MCF 10A (cell line): ENCODE measurements at regions not wholly inside any gene's neighbourhood (a gene's known extent, or its start where the extent isn't known, plus 50 kb on each side); places are given as distances from the start of the nearest gene placed in this dataset.
A peak's percentile ranks its signal among the peaks of the same experiment; 100 is the strongest.

ENCODE experiments used
- BruUV-seq: library from RNA; stranded (reverse); fragments of 400-500 nt; replicated peaks from 2 replicates; lab custom pipeline; 2021; lab: Mats Ljungman, UMichigan
- CTCF ChIA-PET: fragments of 300-600 bp; sonication (Branson Sonifier 250); formaldehyde crosslinking; extraction: SDS; loops from one replicate; lab custom pipeline; 2021; ENCODE audit warnings: antibody characterized with exemption, inconsistent platforms; lab: Yijun Ruan, JAX
- POLR2A ChIA-PET: fragments of 300-600, 350-650 bp; sonication (Branson Sonifier 250); formaldehyde crosslinking; extraction: SDS; loops from one replicate; lab custom pipeline; 2020; ENCODE audit warnings: antibody characterized with exemption, inconsistent platforms; lab: Yijun Ruan, JAX
- DNase-seq: peaks from one replicate; pipeline ENCODE4 v3.0.0-alpha.2; 2018; ENCODE audit not compliant: unreplicated experiment
- H3K27ac Mint-ChIP-seq: one replicate; pipeline ENCODE4 v1.8.0; 2022; ENCODE audit warnings: mild to moderate bottlenecking, low read depth, mixed read lengths; ENCODE audit not compliant: unreplicated experiment
- H3K27me3 Mint-ChIP-seq: one replicate; pipeline ENCODE4 v1.8.0; 2022; ENCODE audit warnings: mixed read lengths; ENCODE audit not compliant: insufficient read depth, unreplicated experiment
- H3K36me3 Mint-ChIP-seq: one replicate; pipeline ENCODE4 v1.8.0; 2022; ENCODE audit warnings: mild to moderate bottlenecking, moderate library complexity, mixed read lengths; ENCODE audit not compliant: insufficient read depth, unreplicated experiment
- H3K4me1 Mint-ChIP-seq: one replicate; pipeline ENCODE4 v1.8.0; 2022; ENCODE audit warnings: mixed read lengths; ENCODE audit not compliant: insufficient read depth, unreplicated experiment
- H3K4me3 Mint-ChIP-seq: one replicate; pipeline ENCODE4 v1.8.0; 2022; ENCODE audit warnings: mild to moderate bottlenecking, moderate library complexity, mixed read lengths; ENCODE audit not compliant: unreplicated experiment
- H3K9me3 Mint-ChIP-seq: one replicate; pipeline ENCODE4 v1.8.0; 2022; ENCODE audit warnings: mixed read lengths; ENCODE audit not compliant: unreplicated experiment
- CTCF ChIP-seq: fragments of 200-600 bp; IDR thresholded peaks from one replicate; pipeline ENCODE4 v1.8.0; 2022; ENCODE audit warnings: antibody characterized with exemption, mild to moderate bottlenecking; ENCODE audit not compliant: unreplicated experiment
- intact Hi-C: fragments of 100-400 bp; cut with micrococcal nuclease; formaldehyde crosslinking; loops from 2 replicates; pipeline ENCODE4 v1.14.1; 2022

GRCh38 chr12:69026336-69026735, 93.4 kb upstream of the CPM start:
- intact Hi-C loops: no loop called here
- H3K27me3 Mint-ChIP-seq: no peaks in the 10 kb centered on the region
- no peak for TF ChIP-seq CTCF
- H3K4me3 Mint-ChIP-seq: no peak overlapping the region
- BruUV-seq: no TSS peak
- peaks cover 36% of the 10 kb centered on the region for H3K4me1 Mint-ChIP-seq
- H3K9me3 Mint-ChIP-seq: no peaks in the 10 kb centered on the region
- peak overlapping the region; percentile 29 for H3K27ac Mint-ChIP-seq
- ChIA-PET CTCF (no interaction called here), POLR2A (interaction anchor here (1.0 kb wide), 1 partner anchor 9 kb away, joined by 4 read pairs; no protein-coding TSS in a partner anchor)
- peaks cover 6% of the 10 kb centered on the region for H3K36me3 Mint-ChIP-seq
- no peak for DNase-seq

DNA sequence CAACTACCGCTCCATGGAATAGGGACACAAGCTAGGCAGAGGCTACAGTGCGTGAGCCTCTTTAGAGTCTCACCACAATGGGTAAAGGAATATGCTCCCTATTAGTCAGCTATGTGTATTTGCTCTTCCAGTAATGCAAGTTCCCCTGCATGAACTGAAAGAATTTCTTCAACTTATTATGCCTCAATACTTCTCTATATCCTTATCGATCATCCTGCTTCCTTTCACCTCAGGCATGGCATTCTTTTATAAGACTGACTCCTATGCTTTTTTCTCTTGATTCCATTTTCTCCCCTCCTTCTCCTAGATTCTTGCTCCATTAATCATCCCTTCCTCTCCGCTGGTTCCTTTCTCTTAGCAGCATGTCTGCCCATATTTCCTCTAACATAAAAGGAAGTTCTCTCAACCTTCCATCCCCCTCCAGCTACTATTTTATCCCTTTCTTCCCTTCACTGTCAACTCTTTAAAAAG, 94.5 kb upstream of the CPM start:
- no peak for DNase-seq
- peaks cover 6% of the 10 kb centered on the region for H3K36me3 Mint-ChIP-seq
- no TSS peak for BruUV-seq
- CTCF ChIA-PET: interaction anchor here (0.6 kb wide), 2 partner anchors 60 to 147 kb away, joined by 3 to 4 read pairs; no protein-coding TSS in a partner anchor
- H3K27ac Mint-ChIP-seq: peak overlapping the region; percentile 4
- intact Hi-C loops: no loop called here
- H3K27me3 Mint-ChIP-seq: no peaks in the 10 kb centered on the region
- POLR2A ChIA-PET: interaction anchor here (0.6 to 0.7 kb wide), 4 partner anchors 18 to 104 kb away, joined by 3 to 5 read pairs (median 3); no protein-coding TSS in a partner anchor
- peaks cover 36% of the 10 kb centered on the region for H3K4me1 Mint-ChIP-seq
- H3K9me3 Mint-ChIP-seq: no peaks in the 10 kb centered on the region
- H3K4me3 Mint-ChIP-seq: no peak overlapping the region
- no peak for TF ChIP-seq CTCF

GRCh38 chr12:69028941-69029729, 96.2 kb upstream of the CPM start:
- H3K36me3 Mint-ChIP-seq: peaks cover 6% of the 10 kb centered on the region
- H3K4me1 Mint-ChIP-seq: peaks cover 28% of the 10 kb centered on the region
- no peaks in the 10 kb centered on the region for H3K27me3 Mint-ChIP-seq
- no peaks in the 10 kb centered on the region for H3K9me3 Mint-ChIP-seq
- no peak overlapping the region for H3K27ac Mint-ChIP-seq
- TF ChIP-seq CTCF: no peak
- ChIA-PET CTCF (interaction anchor here (0.5 kb wide), 1 partner anchor 105 kb away, joined by 3 read pairs; no protein-coding TSS in a partner anchor), POLR2A (interaction anchor here (1.2 to 1.6 kb wide), 2 partner anchors 17 to 30 kb away, joined by 4 to 6 read pairs; no protein-coding TSS in a partner anchor)
- BruUV-seq: no TSS peak
- intact Hi-C loops: no loop called here
- H3K4me3 Mint-ChIP-seq: no peak overlapping the region
- peak; percentile 48 for DNase-seq

GRCh38 chr12:69030321-69030720, 97.3 kb upstream of the CPM start:
- Mint-ChIP-seq H3K9me3 (no peaks in the 10 kb centered on the region), H3K4me3 (no peak overlapping the region), H3K27me3 (no peaks in the 10 kb centered on the region), H3K27ac (no peak overlapping the region), H3K36me3 (peaks cover 6% of the 10 kb centered on the region), H3K4me1 (peaks cover 16% of the 10 kb centered on the region)
- BruUV-seq: no TSS peak
- intact Hi-C loops: no loop called here
- no peak for DNase-seq
- CTCF ChIA-PET: no interaction called here
- POLR2A ChIA-PET: no interaction called here
- no peak for TF ChIP-seq CTCF
